ENCODE measurements at regions not wholly inside any gene's neighbourhood (a gene's known extent, or its start where the extent isn't known, plus 50 kb on each side); places are given as distances from the start of the nearest gene placed in this dataset.
"Not testable (repeated sequence)": the region's sequence is repeated elsewhere in the genome, so short reads cannot be mapped to it uniquely, and the experiment has no call there.

GRCh38 chr14:19511055-19511454, 76.9 kb upstream of the POTEG start:
- DNase-seq; H3K79me2 ChIP-seq (ENCODE audit: low read length); H3K36me3 ChIP-seq (ENCODE audit: low read depth, low read length); ATAC-seq; H3K9me3 ChIP-seq (ENCODE audit: low read length); H3K4me2 ChIP-seq (ENCODE audit: low read length); H4K20me1 ChIP-seq (ENCODE audit: low read length); H3F3A ChIP-seq (ENCODE audit: low read length, unreplicated experiment); H2AFZ ChIP-seq (ENCODE audit: low read length); intact Hi-C loops (cut with micrococcal nuclease); H3K27me3 ChIP-seq (ENCODE audit: low read length); H3K9ac ChIP-seq (ENCODE audit: low read length); H3K9me2 ChIP-seq (replicated peaks; ENCODE audit: low read length); CTCF ChIA-PET; H3K27ac ChIP-seq (ENCODE audit: low read length); POLR2A ChIA-PET (ENCODE audit: unreplicated experiment); H3K4me1 ChIP-seq (ENCODE audit: insufficient read depth, low read length); H3K4me3 ChIP-seq (ENCODE audit: low read length); BruUV-seq (replicated peaks): not testable (repeated sequence)

- CTCF ChIA-PET; POLR2A ChIA-PET (ENCODE audit: unreplicated experiment); H4K20me1 ChIP-seq (ENCODE audit: low read length); DNase-seq; BruUV-seq (replicated peaks); H3K27me3 ChIP-seq (ENCODE audit: low read length); H3K9me2 ChIP-seq (replicated peaks; ENCODE audit: low read length); H3K79me2 ChIP-seq (ENCODE audit: low read length); H3K4me1 ChIP-seq (ENCODE audit: insufficient read depth, low read length); H3K9me3 ChIP-seq (ENCODE audit: low read length); H3K27ac ChIP-seq (ENCODE audit: low read length); H3K9ac ChIP-seq (ENCODE audit: low read length); H3K36me3 ChIP-seq (ENCODE audit: low read depth, low read length); H3F3A ChIP-seq (ENCODE audit: low read length, unreplicated experiment); H3K4me3 ChIP-seq (ENCODE audit: low read length); ATAC-seq; H2AFZ ChIP-seq (ENCODE audit: low read length); intact Hi-C loops (cut with micrococcal nuclease); H3K4me2 ChIP-seq (ENCODE audit: low read length): not testable (repeated sequence)
Measured at GRCh38 chr14:19489475-19489874, 55.3 kb upstream of the POTEG start.

- H3K4me3 ChIP-seq (ENCODE audit: low read length); H3K4me1 ChIP-seq (ENCODE audit: insufficient read depth, low read length); ATAC-seq; DNase-seq; H4K20me1 ChIP-seq (ENCODE audit: low read length); H3K4me2 ChIP-seq (ENCODE audit: low read length); H3K36me3 ChIP-seq (ENCODE audit: low read depth, low read length); H3K27me3 ChIP-seq (ENCODE audit: low read length); CTCF ChIA-PET; H3F3A ChIP-seq (ENCODE audit: low read length, unreplicated experiment); BruUV-seq (replicated peaks); H2AFZ ChIP-seq (ENCODE audit: low read length); H3K9me3 ChIP-seq (ENCODE audit: low read length); intact Hi-C loops (cut with micrococcal nuclease); H3K9me2 ChIP-seq (replicated peaks; ENCODE audit: low read length); H3K79me2 ChIP-seq (ENCODE audit: low read length); H3K27ac ChIP-seq (ENCODE audit: low read length); H3K9ac ChIP-seq (ENCODE audit: low read length); POLR2A ChIA-PET (ENCODE audit: unreplicated experiment): not testable (repeated sequence)
Measured at GRCh38 chr14:19488457-19488856, 54.3 kb upstream of the POTEG start.

- H2AFZ ChIP-seq (ENCODE audit: low read length); BruUV-seq (replicated peaks); ATAC-seq; H3K27me3 ChIP-seq (ENCODE audit: low read length); H3K27ac ChIP-seq (ENCODE audit: low read length); H3K9me3 ChIP-seq (ENCODE audit: low read length); H3F3A ChIP-seq (ENCODE audit: low read length, unreplicated experiment); H3K79me2 ChIP-seq (ENCODE audit: low read length); H4K20me1 ChIP-seq (ENCODE audit: low read length); DNase-seq; CTCF ChIA-PET; intact Hi-C loops (cut with micrococcal nuclease); H3K4me3 ChIP-seq (ENCODE audit: low read length); H3K9me2 ChIP-seq (replicated peaks; ENCODE audit: low read length); H3K36me3 ChIP-seq (ENCODE audit: low read depth, low read length); POLR2A ChIA-PET (ENCODE audit: unreplicated experiment); H3K4me1 ChIP-seq (ENCODE audit: insufficient read depth, low read length); H3K4me2 ChIP-seq (ENCODE audit: low read length); H3K9ac ChIP-seq (ENCODE audit: low read length): not testable (repeated sequence)
Measured at GRCh38 chr14:19487690-19488089, 53.5 kb upstream of the POTEG start.

- POLR2A ChIA-PET (ENCODE audit: unreplicated experiment); H3K4me3 ChIP-seq (ENCODE audit: low read length); H3K36me3 ChIP-seq (ENCODE audit: low read depth, low read length); H3F3A ChIP-seq (ENCODE audit: low read length, unreplicated experiment); ATAC-seq; H3K9ac ChIP-seq (ENCODE audit: low read length); H4K20me1 ChIP-seq (ENCODE audit: low read length); H2AFZ ChIP-seq (ENCODE audit: low read length); H3K9me2 ChIP-seq (replicated peaks; ENCODE audit: low read length); H3K4me1 ChIP-seq (ENCODE audit: insufficient read depth, low read length); H3K9me3 ChIP-seq (ENCODE audit: low read length); H3K27me3 ChIP-seq (ENCODE audit: low read length); BruUV-seq (replicated peaks); H3K79me2 ChIP-seq (ENCODE audit: low read length); DNase-seq; CTCF ChIA-PET; intact Hi-C loops (cut with micrococcal nuclease); H3K27ac ChIP-seq (ENCODE audit: low read length); H3K4me2 ChIP-seq (ENCODE audit: low read length): not testable (repeated sequence)
Measured at GRCh38 chr14:19487265-19487664, 53.1 kb upstream of the POTEG start.

GRCh38 chr14:19485346-19485745, 51.2 kb upstream of the POTEG start:
- H3K79me2 ChIP-seq (ENCODE audit: low read length); H3K27me3 ChIP-seq (ENCODE audit: low read length); POLR2A ChIA-PET (ENCODE audit: unreplicated experiment); H3K4me3 ChIP-seq (ENCODE audit: low read length); ATAC-seq; H3K36me3 ChIP-seq (ENCODE audit: low read depth, low read length); BruUV-seq (replicated peaks); H2AFZ ChIP-seq (ENCODE audit: low read length); H3K9ac ChIP-seq (ENCODE audit: low read length); H3K4me2 ChIP-seq (ENCODE audit: low read length); H3F3A ChIP-seq (ENCODE audit: low read length, unreplicated experiment); H4K20me1 ChIP-seq (ENCODE audit: low read length); H3K9me2 ChIP-seq (replicated peaks; ENCODE audit: low read length); H3K27ac ChIP-seq (ENCODE audit: low read length); intact Hi-C loops (cut with micrococcal nuclease); H3K9me3 ChIP-seq (ENCODE audit: low read length); H3K4me1 ChIP-seq (ENCODE audit: insufficient read depth, low read length); CTCF ChIA-PET: not testable (repeated sequence)
- peak; percentile 1 for DNase-seq

Measured in PC-3 (cell line).